GM19438 (cell line): ENCODE measurements at regions not wholly inside any gene's neighbourhood (a gene's known extent, or its start where the extent isn't known, plus 50 kb on each side); places are given as distances from the start of the nearest gene placed in this dataset.

Experiments used
- ATAC-seq: cut with Tn5 transposase; IDR thresholded peaks from one replicate; pipeline ENCODE4 v1.9.1; 2021; ENCODE audit warnings: low read depth; ENCODE audit not compliant: unreplicated experiment

DNA sequence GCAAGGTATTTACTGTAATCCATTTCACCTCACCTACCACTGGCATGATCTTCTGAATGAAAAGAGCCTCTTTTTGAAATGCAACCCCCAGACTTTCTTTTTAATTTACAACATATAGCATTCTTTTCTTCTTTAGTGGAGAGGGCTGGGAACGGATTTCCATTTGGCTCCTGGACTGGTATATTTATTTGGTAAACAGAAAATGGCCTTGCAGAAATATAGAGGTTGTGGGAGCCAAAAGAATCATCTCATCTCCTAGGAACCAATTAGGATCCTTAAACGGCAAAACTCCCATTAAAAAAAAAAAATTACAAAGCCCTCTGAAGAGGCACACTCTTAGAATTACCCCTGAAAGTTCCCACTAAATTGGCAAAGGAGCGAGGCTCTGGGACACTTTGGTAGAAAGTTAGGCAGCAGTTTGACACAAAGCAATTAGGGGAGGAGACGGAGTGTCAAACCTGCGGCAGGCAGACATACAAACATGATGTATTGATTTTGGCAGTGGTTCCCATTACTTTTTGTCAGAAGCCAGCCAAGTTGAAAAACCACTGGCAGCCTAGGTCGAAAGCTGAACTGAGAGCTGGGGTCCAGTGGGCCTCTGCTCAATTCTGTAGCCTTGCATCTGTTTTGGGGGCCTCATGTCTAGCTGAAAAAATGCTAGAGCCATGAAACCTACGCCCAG lies 135.1 kb upstream of the MAGI3 start:
- no peak for ATAC-seq

DNA sequence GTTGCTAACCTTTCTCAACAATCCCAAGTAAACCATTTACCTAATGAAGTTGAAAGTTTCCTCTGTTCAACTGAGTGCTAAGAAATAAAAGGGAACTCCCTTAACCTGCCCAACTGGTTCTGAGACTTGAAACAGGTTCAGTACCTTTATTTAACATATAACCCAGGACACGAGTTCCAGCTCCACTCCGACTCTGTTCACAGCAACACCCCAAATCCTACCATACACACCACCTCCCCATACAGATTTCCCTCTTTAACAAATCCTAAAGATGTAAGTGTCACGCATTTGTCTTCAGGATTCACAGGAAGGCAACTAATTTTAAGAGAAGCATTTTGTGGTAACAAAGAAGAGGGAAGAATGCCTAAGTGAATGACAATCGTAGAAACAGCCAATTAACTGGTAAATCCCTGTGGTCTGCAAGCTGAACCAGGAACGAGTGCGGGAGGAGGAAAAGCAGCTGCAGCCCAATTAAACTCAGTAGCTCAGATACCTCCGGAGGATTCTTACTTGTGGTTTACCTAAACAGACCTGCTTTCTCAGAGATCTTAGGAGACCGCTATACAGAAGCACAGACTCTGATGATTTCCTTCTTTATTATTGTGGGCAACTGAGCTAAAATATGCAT lies 134.5 kb upstream of the MAGI3 start:
- no peak for ATAC-seq

DNA sequence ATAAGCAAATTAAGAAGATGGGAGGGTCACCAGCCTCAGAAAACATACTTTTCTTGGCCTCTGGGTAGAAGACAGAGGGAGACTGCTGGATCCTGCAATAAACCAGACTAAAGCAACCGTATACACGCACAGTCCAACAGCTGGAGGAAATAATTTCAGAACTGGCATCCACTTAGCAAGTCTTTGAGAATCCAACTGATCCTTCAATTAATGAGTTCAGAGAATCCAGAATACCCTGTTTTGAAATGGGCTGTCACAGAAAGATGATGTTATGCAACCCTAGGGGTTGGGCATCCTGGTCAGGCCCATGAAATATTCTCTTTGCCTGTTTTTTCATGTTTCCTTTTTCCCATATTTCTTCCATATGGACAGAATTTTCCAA lies 134.0 kb upstream of the MAGI3 start:
- ATAC-seq, result no peak

DNA sequence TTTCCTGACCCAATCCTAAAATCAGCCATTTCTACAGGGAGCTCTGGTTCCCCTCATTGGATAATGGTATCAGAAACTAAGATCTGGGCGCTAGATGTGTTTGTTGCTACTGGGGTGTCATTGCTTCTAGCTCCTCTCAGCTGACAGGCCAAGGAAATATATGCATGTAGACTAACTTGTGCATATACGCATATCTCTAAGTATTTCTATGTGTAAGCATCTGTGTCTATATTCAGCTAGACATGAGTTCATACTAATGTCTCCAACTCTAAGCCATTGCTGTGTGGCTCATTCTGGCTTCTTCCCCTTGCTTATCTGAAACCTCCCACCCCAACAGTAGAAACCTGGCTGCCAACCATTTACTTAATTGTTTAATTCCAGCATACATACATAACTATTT lies 130.3 kb upstream of the MAGI3 start:
- no peak for ATAC-seq

DNA sequence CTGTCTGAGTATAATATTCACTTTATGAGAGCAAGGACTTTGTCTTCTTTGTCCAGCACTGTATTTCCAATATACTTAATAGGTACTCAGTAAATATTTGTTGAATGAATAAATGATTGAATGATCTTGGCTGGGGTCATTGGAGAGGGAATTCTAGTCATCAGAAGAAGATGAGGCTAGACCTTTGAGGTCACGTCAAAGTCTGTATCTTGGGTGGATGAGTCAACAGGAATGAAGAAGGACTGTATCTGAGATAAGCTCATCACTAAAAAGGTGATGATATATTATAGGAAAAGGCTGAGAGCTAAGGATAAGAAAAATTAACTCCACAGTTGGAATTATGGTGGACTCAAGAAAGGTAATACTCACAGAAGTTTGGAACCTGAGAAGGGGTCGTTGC lies 125.1 kb upstream of the MAGI3 start:
- no peak for ATAC-seq

DNA sequence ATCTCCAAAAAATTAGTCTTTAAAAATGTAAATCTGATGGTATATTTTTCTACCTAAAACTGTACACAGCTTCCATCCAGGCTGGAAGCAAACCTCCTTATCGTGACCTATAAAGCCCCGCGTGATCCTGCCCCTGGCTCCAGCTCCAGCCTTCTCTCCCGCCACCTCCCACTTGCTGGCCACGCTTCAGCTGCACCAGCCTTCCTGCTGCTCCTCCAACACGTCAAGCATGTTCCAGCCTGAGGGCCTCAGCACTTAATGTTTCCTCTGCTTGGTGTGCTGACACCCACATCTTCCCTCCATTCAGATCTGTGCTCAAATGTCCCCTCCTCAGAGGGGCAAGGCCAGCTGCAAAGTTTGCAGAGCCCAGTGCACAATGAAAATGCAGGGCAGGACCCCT lies 123.5 kb upstream of the MAGI3 start:
- no peak for ATAC-seq

DNA sequence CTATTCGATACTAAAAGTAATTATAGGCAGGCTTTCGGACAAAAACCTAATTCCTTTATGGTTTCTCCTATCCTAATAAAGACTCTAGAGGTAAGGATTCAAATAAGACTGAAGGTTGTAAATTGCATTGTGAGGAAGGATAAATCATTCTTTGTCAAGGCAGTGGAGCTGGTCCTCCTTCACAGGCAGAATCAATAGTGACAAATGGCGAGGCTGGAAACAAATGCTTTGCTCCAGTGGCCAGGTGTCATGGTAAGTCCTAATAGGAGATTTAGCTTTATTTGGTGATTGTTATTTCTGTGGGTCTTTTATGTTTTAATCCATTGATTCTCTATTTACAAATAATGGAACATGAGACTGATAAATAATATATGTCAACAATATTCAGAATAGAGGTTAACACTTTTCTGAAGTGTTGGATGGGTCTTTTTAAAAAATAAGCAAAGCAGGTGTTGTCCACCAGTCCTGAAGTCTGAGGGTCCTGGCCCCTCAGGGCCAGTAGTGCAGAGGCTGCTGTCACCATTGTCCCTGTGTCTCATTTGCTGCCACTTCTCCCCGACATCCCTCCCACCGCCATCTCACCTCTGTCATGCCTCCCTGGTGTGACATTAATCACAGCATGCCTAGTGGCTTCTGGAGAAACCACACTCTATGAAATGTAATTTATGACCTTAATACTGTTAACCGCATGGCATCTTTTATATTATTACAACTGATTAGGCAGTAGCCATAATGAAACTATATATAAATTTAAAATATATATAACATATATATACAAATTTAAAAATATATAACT lies 120.9 kb upstream of the MAGI3 start:
- ATAC-seq, result no peak

DNA sequence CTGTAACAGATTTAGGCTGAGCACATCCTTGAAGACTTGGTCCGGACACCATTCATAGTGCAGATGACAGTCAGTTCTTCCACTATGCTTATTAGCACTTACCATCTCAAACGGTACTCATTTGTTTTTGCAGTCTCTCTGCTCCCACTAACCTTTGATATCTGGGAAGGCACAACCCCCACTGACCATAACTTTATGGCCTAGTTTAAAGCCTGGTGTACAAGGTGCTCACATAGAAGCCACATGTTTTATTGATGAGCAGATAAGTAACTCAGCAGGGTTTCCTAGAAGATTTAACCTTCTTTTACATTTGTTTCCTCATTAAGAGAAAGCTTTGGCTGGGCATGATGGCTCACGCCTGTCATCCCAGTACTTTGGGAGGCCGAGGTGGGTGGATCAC lies 119.3 kb upstream of the MAGI3 start:
- no peak for ATAC-seq

DNA sequence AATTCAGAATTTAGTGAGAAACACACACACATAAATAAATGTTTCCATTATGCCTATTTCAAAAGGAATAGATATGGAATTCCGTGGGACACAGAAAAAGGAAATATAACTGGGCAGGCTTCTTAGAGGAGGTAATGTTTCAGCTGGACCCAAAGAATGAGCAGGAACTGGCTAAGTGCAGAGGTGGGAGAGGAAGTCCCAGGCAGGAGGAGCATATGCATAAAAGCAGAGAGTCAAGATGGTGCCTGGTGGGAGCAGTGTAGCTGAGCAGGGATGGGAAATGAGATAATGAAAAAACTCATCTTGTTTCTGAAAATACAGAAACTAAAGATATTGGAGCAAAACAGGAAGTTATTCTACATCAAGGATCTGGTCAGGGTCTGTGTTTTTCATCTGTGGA lies 115.2 kb upstream of the MAGI3 start:
- ATAC-seq, result no peak

DNA sequence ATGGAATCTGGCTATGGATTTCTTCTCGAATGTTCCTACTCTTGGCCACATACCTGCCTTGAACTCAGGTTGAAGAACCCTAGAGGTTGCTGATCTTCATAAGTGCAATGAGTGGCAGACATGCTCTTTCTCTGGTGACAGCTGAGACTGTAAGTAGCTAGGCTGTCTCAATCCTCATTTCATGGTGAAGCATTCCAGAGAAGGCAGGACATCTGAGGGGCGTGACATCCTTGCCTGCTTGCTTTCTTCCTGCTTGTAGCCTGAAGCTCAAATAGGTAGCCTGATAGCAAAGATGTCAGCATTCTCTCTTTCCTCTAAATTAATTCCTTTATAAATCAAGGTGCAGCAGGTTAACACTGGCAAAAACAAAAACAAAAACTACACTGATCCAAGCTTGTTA lies 114.6 kb upstream of the MAGI3 start:
- no peak for ATAC-seq

DNA sequence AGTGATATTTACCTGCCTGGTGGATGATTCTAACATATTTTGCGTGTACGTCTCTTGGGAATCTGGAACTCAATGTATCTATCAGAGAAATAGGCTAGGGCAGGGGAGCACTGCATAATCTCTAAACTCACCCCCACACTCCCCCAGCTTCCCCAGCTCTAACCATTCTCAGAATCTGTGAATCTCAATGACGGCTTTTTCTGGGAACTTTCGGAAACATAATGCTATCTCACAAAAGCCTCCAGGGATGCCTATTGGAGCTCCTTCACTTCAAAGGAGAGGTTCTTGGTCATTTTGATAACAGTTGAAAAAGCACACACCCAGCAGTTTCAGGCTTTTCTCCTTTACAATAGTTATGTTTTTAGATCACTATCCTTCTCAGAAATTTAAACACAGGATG lies 113.8 kb upstream of the MAGI3 start:
- ATAC-seq, result no peak

DNA sequence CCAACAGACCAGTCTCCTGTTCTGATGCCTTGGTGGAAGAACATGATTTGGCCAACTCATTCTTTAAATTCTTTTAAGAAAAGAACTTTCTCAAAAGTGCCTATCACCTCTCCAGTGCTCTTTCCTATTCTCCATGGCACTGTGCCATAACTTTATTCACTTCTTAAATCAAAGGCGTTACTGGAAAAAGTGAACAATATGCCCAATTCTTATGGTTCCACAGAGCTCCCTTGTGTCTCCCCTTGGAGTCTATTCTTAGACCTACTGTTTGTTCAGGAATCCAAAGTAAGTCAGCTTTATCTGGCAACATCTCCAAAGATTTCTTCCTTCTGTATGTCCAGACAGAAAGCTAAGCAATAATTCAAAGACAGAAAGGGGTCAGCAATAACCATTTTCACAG lies 111.9 kb upstream of the MAGI3 start:
- ATAC-seq, result no peak

DNA sequence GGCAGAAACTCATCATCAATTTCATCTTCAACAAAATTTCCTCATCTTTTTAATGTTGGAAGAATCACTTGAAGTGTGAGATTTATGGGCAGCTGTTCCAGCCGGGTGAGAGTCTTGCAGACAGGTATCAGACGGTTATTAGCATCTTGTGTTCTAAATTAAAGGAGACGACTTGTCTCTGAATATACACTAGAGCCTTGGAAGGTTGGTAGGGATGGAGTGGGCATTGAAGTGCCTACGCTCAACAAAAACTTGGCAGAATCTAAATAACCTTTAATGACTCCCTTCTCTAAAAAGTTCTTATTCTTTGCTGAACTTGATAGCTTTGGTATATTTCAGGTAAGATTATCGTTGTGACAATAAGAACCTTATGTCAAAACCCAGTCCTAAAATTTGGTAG lies 111.5 kb upstream of the MAGI3 start:
- no peak for ATAC-seq

DNA sequence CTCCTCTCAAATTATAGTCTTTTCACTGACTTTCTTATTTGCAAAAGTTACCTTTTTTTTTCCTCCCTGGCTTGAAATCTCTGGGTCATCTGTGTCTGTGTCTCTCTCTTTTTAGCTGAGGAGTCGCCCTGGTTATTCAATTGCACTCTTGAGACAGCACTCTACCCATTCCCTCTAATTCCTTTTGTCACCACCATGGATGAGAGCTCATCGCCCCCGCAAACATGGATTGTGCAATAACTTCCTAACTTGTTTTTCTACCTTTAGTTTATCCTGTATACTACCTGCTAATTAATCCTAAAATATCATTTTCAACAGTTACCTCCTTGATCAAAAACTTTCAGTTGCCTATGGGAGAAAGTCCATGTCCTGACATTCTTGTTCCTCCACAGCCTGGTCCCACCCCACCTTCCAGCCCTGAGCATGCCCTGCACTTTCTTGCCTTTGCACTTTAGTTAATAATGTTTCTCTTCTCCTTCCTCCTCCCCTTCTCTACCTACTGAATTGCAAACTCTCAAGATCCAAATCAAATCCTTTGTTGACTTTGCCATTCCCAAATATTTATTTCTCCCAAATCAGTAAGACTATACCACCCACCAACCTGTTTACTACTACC lies 110.4 kb upstream of the MAGI3 start:
- ATAC-seq, result no peak

DNA sequence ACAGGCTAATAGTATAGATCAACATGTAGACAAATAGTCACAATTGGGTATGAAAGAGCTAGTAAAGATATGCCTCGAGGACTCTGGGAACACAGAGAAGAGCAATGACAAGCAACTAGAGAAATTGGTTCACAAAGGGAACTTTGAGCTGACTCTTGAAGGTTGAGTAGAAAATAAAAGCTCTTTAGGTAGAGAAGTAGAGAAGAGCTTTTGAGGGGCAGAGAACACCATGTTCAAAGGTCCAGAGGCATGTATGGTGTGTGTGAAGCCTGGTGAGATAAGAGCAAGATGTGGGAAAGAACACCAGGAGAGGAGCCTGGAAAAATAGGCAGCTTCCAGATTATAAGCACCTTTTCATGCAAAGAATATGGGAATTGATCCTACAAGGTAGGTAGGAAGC lies 109.7 kb upstream of the MAGI3 start:
- ATAC-seq, result no peak

DNA sequence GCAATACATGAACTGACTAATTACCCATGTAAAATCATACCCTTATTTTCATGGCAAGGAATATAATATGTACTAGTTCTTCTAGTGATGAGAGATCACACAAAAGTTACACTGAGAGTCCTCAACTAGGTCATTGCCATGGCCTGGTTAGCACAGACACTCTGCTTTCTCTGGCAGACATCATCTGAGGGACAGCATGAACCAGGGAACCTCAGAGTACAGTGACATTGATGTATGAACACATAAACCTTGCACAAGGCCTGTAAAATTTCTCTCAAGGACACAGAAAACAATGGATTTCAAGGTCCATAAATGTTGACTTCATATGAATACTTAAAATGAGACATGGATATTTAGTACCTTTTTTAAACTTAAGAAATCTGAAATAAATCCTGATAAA lies 108.8 kb upstream of the MAGI3 start:
- ATAC-seq, result no peak

DNA sequence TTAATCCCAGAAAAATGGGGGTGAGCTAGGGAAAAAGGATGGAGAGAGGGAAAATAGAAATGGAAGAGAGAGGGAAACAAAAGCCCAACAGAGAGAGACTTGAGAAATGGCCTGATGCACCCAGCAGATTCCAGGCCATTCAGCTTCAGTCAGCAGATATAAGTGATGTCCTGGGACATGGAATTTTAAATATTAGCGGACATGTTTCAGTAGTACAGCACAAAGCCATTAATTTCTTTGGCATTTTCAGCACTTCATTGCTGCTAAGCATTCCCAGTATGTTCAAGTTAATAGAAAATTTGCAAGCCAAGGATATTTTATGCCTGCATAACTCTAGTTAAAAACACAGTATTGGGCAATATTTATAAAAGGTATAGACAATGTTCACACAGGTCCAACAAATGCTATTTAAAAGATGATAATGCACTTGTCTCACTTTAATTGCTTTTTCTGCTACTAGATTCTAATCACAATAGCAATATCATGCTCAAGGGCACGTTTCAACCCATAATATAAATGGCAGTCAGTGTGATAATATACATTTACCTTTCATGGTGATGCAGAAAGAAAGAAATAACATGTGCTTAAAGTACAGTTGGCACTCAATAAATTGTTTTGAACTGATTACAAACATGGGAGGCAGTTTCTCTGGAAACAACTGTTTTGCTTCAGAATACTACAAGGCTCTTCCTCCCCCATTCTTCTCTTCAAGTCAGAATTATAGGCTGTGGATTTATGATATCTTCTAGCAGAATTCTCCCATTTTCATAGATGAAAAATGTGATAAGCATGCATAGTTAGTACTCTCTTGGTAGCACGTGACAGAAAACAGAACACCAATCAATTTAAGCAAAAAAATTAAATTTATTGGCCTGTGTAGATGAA lies 108.1 kb upstream of the MAGI3 start:
- no peak for ATAC-seq

DNA sequence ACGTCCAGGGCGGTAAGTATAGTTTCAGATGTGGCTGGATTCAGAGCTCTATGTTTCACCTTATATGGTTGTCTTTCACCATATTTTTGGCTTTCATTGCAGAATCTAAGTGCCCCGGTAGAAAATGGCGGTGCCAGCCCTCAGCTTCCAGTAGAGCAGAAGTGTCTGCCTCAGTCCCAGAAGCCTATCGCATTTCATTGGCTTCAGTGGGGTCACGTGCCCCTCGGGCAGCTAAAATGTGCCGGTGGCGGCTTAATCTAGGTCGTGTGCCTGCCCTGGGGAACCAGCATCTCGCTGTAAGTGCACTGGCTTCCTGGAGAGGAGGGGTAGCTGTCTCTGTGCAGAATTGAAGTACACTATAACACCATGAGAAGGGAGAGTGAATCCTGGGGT lies 107.4 kb upstream of the MAGI3 start:
- ATAC-seq, result no peak

DNA sequence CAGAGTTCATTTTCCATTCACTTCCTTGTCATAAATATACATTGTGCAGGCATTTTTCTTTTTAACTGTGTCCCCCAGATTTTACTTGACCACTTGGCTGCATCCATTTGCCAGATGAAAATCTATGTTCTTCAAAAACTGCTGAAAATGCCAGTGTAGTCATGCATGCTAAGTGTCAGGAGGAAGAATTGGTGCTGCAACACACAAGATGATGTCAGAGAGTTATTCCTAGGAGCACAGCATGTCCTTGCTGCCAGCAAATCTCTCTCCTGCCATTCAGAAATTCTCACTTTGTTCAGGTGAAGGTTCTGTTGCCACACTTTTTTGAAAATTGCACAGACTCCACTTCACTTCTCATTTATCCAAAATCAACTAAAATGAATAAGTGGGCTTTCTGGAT lies 106.4 kb upstream of the MAGI3 start:
- no peak for ATAC-seq

DNA sequence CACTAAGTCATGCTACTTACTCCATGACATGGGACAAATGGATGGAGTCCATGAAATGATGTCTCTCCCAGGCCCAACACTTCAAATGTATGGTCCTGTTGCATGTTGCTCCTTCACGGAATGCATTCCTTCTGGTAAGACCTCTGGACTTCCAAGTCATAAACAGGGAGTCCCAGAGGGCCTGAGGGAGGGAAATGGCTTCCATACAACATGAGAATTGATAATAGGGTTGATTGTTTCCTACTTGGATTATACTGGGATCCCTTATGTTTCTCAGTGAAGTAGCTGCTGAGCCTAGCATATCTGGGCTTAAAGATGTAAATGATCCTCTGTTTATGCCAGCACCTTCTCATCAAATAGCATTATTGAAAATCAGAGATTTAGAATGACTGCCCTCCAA lies 104.2 kb upstream of the MAGI3 start:
- ATAC-seq, result no peak
